ENCODE measurements at regions not wholly inside any gene's neighbourhood (a gene's known extent, or its start where the extent isn't known, plus 50 kb on each side); places are given as distances from the start of the nearest gene placed in this dataset.

GRCh38 chr12:43267818-43268217 is 284.2 kb downstream of the ADAMTS20 start:
- Histone ChIP-seq H3K36me3 (ENCODE audit: control insufficient read depth in 4 of 4, insufficient read depth in 3 of 4, low read depth in 1 of 4, low read length in 3 of 4) (no peaks in the 10 kb centered on the region), H3K27ac (ENCODE audit: low read depth in 1 of 2, low read length in 2 of 2) (no peak overlapping the region), H3K4me1 (ENCODE audit: control insufficient read depth in 4 of 4, insufficient read depth in 4 of 4, low read length in 3 of 4) (no peaks in the 10 kb centered on the region), H3K9ac (ENCODE audit: low read depth in 1 of 2, low read length in 2 of 2) (no peak overlapping the region), H3K27me3 (ENCODE audit: control insufficient read depth in 4 of 4, insufficient read depth in 4 of 4, low read length in 3 of 4) (peaks cover 0 to 5% (median 0%) of the 10 kb centered on the region in 4 donors), H3K4me3 (ENCODE audit: low read depth in 1 of 3, low read length in 3 of 3) (no peak overlapping the region), H3K9me3 (ENCODE audit: control insufficient read depth in 4 of 4, low read length in 3 of 4) (no peaks in the 10 kb centered on the region)
- TF ChIP-seq ZBTB33 (IDR thresholded peaks at IDR 0.05): no peak
- peak; percentile 65 for TF ChIP-seq NR2F2 (IDR thresholded peaks at IDR 0.05)
- TF ChIP-seq JUND (IDR thresholded peaks at IDR 0.05): no peak
- WGBS: 23% methylated on average over 3 of the region's 3 CpGs
- no peak for DNase-seq (ENCODE audit: low spot score)

- DNase-seq (ENCODE audit: low spot score): no peak
- H3K9me3 ChIP-seq (ENCODE audit: control insufficient read depth in 4 of 4, low read length in 3 of 4): no peaks in the 10 kb centered on the region
- H3K27me3 ChIP-seq (ENCODE audit: control insufficient read depth in 4 of 4, insufficient read depth in 4 of 4, low read length in 3 of 4): no peaks in the 10 kb centered on the region
- H3K4me3 ChIP-seq (ENCODE audit: low read depth in 1 of 3, low read length in 3 of 3): no peak overlapping the region
- no peaks in the 10 kb centered on the region for H3K4me1 ChIP-seq (ENCODE audit: control insufficient read depth in 4 of 4, insufficient read depth in 4 of 4, low read length in 3 of 4)
- 48% methylated on average over 1 of the region's 1 CpG for WGBS
- no peak overlapping the region for H3K27ac ChIP-seq (ENCODE audit: low read depth in 1 of 2, low read length in 2 of 2)
- H3K9ac ChIP-seq (ENCODE audit: low read depth in 1 of 2, low read length in 2 of 2): no peak overlapping the region
- TF ChIP-seq SP1 (IDR thresholded peaks at IDR 0.05) (no peak), YY1 (IDR thresholded peaks at IDR 0.05) (no peak), ZBTB33 (IDR thresholded peaks at IDR 0.05) (no peak), RAD21 (IDR thresholded peaks at IDR 0.05) (no peak), CTCF (IDR thresholded peaks at IDR 0.05; ENCODE audit: low read depth, low read length, missing input control) (no peak), HNF4G (IDR thresholded peaks at IDR 0.05) (no peak), ATF3 (IDR thresholded peaks at IDR 0.05) (no peak), HNF4A (conservative IDR thresholded peaks at IDR 0.05) (no peak), GABPA (IDR thresholded peaks at IDR 0.05 in 1 of 2, conservative IDR thresholded peaks at IDR 0.05 in 1 of 2) (no peak), TAF1 (conservative IDR thresholded peaks at IDR 0.05) (no peak), NR2F2 (IDR thresholded peaks at IDR 0.05) (no peak), FOXA2 (IDR thresholded peaks at IDR 0.05) (no peak), EGR1 (IDR thresholded peaks at IDR 0.05; ENCODE audit: low read depth in 2 of 2) (no peak), FOXA1 (IDR thresholded peaks at IDR 0.05) (no peak), JUND (IDR thresholded peaks at IDR 0.05) (no peak), RXRA (IDR thresholded peaks at IDR 0.05) (no peak), REST (IDR thresholded peaks at IDR 0.05) (no peak), MAX (IDR thresholded peaks at IDR 0.05) (no peak)
- H3K36me3 ChIP-seq (ENCODE audit: control insufficient read depth in 4 of 4, insufficient read depth in 3 of 4, low read depth in 1 of 4, low read length in 3 of 4): no peaks in the 10 kb centered on the region
Measured at GRCh38 chr12:43261701-43262100, 290.3 kb downstream of the ADAMTS20 start.

All from liver (tissue), 8 donors.